HG03460 (cell line): ENCODE measurements at regions not wholly inside any gene's neighbourhood (a gene's known extent, or its start where the extent isn't known, plus 50 kb on each side); places are given as distances from the start of the nearest gene placed in this dataset.

Experiments used
- ATAC-seq: cut with Tn5 transposase; IDR thresholded peaks from one replicate; pipeline ENCODE4 v1.9.1; 2021; ENCODE audit not compliant: unreplicated experiment

DNA sequence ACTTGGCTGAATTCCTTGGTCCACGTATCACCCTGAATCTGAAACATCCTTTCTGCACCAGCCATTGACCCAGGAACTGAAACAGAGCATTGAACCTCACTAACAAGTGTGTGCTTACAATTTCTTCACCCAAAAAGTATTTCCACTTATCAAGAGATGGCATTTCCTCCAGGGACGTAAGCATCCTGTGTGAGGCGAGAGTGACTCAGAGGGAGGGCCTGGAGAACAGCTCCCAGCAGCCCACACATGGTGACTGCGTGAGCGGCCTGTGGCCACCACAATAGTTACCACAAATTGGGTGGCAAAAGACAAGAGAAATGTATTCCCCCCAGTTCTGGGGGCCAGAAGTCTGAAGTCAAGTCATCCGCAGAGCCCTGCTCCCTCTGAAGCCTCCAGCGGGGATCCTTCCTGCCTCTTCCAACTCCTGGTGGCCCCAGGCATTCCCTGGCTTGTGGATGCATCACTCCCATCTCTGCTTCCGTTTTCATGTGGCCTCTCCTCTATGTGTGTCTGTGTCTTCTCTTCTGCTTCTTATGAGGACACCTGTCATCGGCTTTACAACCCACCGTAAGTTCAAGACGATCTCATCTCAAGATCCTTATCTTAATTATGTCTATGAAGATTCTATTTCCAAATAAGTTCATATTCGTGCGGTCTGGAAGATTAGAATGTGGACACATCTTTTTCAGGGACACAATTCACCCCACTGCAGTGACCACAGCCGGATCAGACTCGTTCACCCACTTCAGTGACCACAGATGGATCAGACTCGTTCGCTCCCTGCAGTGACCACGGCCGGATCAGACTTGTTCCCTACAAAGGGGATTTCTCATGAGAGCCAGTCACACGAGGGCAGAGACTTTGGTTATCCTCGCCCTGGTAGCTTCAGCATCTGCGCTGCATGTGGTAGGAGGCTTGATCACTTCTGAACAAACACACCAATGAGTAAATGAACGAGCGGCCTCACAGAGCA, 122.6 kb upstream of the FOXF1 start:
- no peak for ATAC-seq

DNA sequence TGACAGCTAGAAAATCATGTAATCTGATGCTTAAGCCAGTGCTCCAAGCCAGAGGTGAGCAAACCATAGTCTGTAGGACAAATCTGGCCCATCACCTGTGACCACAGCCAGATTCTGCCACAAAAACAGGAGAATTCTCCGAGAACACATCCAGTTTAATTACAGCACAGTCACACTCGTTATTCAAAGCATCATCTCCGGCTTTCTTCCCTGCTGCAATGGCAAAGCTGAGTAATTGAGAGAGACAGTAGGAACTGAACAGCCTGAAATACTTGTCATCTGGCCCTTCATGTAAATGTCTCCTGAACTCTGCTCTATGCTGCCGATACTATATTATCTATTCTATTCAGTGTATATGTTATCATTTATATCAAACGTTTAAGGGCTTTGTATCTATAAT, 121.4 kb upstream of the FOXF1 start:
- no peak for ATAC-seq

DNA sequence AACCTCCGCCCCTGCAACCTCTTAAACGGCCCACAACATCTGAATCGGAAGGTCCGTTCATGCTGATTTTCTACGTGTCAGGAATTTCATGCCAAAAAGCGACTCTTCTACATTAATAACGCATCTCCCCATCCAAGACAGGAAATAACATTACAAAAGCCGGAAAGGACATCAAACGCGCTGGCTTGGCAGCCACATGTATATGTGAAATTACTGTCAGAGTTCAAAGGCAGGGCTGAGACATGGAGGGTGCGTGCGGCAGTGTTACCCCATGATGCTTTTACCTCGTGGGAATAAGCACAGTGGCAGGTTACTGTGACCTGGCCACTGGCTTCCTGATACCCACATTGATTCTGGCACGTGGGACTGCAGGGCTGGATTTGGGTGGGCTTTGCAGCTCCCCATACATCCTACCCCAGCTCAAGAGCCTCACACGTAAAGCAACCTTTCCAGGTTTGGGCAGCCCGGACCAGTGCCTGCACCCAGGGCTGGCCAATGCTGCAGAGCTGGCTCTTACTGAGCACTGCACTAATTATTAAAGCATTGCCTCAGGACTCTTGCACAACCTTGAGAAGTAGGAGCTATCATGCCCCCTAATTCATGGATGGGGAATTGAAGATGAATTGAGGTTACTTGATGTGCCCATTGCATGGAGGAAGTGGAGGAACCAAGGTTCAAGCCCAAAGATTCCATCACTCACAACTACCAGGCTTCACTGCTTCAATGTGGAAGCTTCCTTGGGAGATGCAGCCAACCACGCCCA, 120.6 kb upstream of the FOXF1 start:
- no peak for ATAC-seq

- no peak for ATAC-seq
Observed at GRCh38 chr16:86390335-86390734, 120.0 kb upstream of the FOXF1 start.

- ATAC-seq, result no peak
Observed at GRCh38 chr16:86391486-86391885, 118.8 kb upstream of the FOXF1 start.

DNA sequence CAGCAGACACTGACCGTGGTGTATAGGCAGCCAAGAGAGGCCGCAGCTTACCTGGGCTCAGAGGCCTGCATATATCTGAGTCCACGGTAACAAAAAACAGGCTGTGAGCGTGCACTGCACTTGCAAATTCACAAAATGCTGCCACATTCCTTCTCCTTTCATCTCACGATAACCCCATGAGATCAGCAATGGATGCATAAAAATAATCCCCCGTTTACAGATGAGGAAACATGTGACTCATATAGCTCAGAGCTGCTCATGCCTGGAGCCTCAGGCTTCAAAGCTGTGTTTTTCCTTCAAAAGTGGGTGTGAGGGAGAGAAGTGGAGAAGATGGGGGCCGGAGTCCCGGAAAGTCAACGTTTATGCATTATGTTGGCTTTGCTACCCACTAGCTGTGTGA, 118.3 kb upstream of the FOXF1 start:
- ATAC-seq, result no peak

- no peak for ATAC-seq
Observed at GRCh38 chr16:86392436-86393152, 117.7 kb upstream of the FOXF1 start.

- no peak for ATAC-seq
Observed at GRCh38 chr16:86393907-86394626, 116.3 kb upstream of the FOXF1 start.

GRCh38 chr16:86395477-86395876, 114.8 kb upstream of the FOXF1 start:
- no peak for ATAC-seq

GRCh38 chr16:86396422-86396821, 113.9 kb upstream of the FOXF1 start:
- ATAC-seq, result no peak

DNA sequence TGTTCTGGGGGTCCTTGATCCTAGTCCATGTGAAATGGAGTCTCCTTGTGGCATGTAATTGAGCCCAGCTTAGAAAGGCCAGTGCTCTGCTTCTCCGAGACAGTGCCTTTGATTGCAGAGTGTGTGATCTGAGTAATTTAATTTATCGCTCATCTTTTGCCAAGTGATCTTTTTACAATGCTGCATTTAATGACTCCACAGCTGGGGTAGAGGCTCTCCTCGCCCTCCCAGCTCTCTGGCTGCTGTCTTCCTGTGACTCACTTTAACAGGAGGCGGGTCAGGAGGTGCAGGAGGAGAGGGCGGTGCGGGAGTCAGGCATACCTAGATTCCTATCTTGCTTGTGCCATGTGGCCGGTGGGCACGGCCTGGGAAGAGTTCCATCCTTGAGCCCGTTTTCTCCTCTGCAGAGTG, 113.4 kb upstream of the FOXF1 start:
- ATAC-seq, result no peak

DNA sequence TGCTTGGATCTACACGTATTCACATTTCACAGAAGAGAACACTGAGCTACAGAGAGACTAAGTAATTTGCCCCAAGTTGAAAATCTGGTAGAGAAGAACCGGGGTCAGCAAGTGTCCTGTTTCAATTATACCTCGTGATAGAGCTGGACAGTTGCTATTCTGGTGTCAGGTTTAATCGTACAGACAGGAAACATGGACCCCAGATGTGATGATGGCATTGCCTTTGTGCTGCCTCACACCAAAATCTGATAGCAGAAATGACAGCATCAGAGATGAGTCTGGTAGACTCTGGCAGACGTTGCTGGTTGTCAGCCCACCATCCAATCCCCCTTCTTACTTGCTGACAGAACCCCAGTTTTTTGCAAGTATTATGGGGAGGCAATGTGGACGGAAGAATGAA, 112.1 kb upstream of the FOXF1 start:
- ATAC-seq, result no peak

DNA sequence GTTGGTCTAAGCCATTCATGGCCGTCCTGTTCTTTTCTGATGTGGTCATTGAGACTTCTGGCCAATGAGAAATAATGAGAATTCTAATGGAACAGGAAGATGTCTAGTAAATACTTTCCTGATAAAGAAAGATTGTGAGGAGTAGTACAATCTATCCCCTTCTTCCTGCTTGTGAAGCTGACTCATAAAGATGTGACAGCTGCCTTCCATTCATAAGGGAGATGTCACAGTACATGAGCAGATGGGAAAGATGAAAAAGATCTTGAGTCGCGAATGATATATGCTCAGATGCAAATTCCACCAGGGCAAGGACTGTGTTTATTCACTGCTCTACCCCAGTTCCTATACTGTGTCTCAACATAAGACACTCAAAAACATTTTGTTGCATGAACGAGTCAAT, 111.7 kb upstream of the FOXF1 start:
- no peak for ATAC-seq

- no peak for ATAC-seq
Observed at GRCh38 chr16:86401126-86401525, 109.2 kb upstream of the FOXF1 start.

DNA sequence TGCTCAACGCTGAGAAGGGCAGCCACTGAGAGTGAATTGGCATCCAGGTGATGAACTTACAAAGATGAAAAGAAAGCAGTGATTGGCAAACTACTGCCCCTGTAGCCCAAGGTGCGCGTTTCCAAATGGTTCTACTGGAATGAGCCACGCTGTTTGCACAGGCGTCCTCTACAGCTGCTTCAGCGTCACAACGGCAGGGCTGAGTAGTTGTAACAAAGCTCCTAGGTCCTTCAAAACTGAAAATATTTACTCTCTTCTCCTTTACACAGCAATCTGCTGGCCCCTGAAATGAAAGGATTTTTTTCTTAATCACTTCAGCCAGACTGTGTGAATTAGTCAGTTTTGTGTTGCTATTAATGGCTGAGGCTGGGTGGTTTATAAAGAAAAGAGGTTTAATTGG, 107.2 kb upstream of the FOXF1 start:
- ATAC-seq, result no peak

GRCh38 chr16:86403541-86404163, 106.7 kb upstream of the FOXF1 start:
- ATAC-seq, result no peak

- no peak for ATAC-seq
Observed at GRCh38 chr16:86404678-86405077, 105.6 kb upstream of the FOXF1 start.

- ATAC-seq, result no peak
Observed at GRCh38 chr16:86405319-86405718, 105.0 kb upstream of the FOXF1 start.

DNA sequence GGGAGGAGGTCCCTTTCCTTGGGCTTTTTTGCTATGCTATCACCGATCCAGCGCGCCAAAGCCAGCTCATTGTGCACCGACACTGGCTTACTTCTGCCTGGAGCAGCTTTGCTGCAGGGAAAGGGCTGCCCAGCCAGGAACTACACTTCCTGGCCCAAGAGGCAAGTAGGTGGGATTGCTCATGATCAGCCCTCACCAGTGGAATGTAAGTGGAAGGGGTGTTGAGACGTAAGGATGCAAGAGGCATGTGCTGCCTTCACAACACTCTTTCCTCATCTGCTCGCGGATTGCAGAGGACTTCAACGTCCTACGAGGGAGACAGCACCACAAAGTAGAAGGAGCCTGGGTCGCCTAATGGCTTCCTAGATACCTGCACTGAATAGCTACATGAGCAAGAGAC, 104.3 kb upstream of the FOXF1 start:
- no peak for ATAC-seq

GRCh38 chr16:86408685-86409084, 101.6 kb upstream of the FOXF1 start:
- ATAC-seq, result no peak
